ENCODE measurements at regions not wholly inside any gene's neighbourhood (a gene's known extent, or its start where the extent isn't known, plus 50 kb on each side); places are given as distances from the start of the nearest gene placed in this dataset.

- FAIRE-seq, result no peak
Observed at GRCh38 chr20:60518022-60518421, 559.8 kb downstream of the CDH26 start.

GRCh38 chr20:60525397-60525796 is 567.2 kb downstream of the CDH26 start:
- Histone ChIP-seq H3K9me3 (ENCODE audit: insufficient read depth, low read depth, low read length) (no peaks in the 10 kb centered on the region), H3K4me2 (ENCODE audit: low read length) (no peak overlapping the region), H3K27ac (ENCODE audit: low read depth, low read length) (no peak overlapping the region), H3K4me1 (ENCODE audit: insufficient read depth, low read length) (no peaks in the 10 kb centered on the region), H3K36me3 (ENCODE audit: insufficient read depth, low read length) (no peaks in the 10 kb centered on the region), H2AFZ (ENCODE audit: low read depth, low read length) (no peak overlapping the region), H4K20me1 (ENCODE audit: insufficient read depth, low read length) (no peaks in the 10 kb centered on the region), H3K27me3 (ENCODE audit: insufficient read depth, low read length) (no peaks in the 10 kb centered on the region), H3K79me2 (ENCODE audit: insufficient read depth, low read length) (no peaks in the 10 kb centered on the region), H3K4me3 (ENCODE audit: insufficient read depth, low read depth, low read length) (no peak overlapping the region), H3K9ac (ENCODE audit: low read length) (no peak overlapping the region)
- peaks cover 6% of the 10 kb centered on the region for H3K27me3 Mint-ChIP-seq (ENCODE audit: low read depth, unreplicated experiment)
- DNase-seq (ENCODE audit: low read depth), result no peak
- H3K4me1 Mint-ChIP-seq (ENCODE audit: low read depth, unreplicated experiment), result peaks cover 9% of the 10 kb centered on the region
- TF ChIP-seq EZH2 (IDR thresholded peaks at IDR 0.05; ENCODE audit: insufficient read depth, low read length) (no peak), CTCF (IDR thresholded peaks at IDR 0.05; ENCODE audit: insufficient read depth, low read depth, low read length) (no peak)
- no peak for FAIRE-seq
- no peak overlapping the region for H3K27ac Mint-ChIP-seq (ENCODE audit: unreplicated experiment)
- no peaks in the 10 kb centered on the region for H3K36me3 Mint-ChIP-seq (ENCODE audit: low read depth, unreplicated experiment)
- H3K9me3 Mint-ChIP-seq (ENCODE audit: unreplicated experiment), result peaks cover 2% of the 10 kb centered on the region
- H3K4me3 Mint-ChIP-seq (ENCODE audit: unreplicated experiment), result no peak overlapping the region

More at GRCh38 chr20:60518022-60518421, 559.8 kb downstream of the CDH26 start:
- peaks cover 8% of the 10 kb centered on the region for H3K4me1 Mint-ChIP-seq (ENCODE audit: low read depth, unreplicated experiment)
- H3K9me3 Mint-ChIP-seq (ENCODE audit: unreplicated experiment), result no peaks in the 10 kb centered on the region
- Histone ChIP-seq H3K4me1 (ENCODE audit: insufficient read depth, low read length) (no peaks in the 10 kb centered on the region), H3K9ac (ENCODE audit: low read length) (no peak overlapping the region), H3K27me3 (ENCODE audit: insufficient read depth, low read length) (no peaks in the 10 kb centered on the region), H3K27ac (ENCODE audit: low read depth, low read length) (no peak overlapping the region), H3K79me2 (ENCODE audit: insufficient read depth, low read length) (no peaks in the 10 kb centered on the region), H3K4me3 (ENCODE audit: insufficient read depth, low read depth, low read length) (no peak overlapping the region), H3K36me3 (ENCODE audit: insufficient read depth, low read length) (no peaks in the 10 kb centered on the region), H3K9me3 (ENCODE audit: insufficient read depth, low read depth, low read length) (no peaks in the 10 kb centered on the region), H4K20me1 (ENCODE audit: insufficient read depth, low read length) (no peaks in the 10 kb centered on the region), H2AFZ (ENCODE audit: low read depth, low read length) (no peak overlapping the region), H3K4me2 (ENCODE audit: low read length) (no peak overlapping the region)
- no peak for TF ChIP-seq EZH2 (IDR thresholded peaks at IDR 0.05; ENCODE audit: insufficient read depth, low read length)
- no peak for TF ChIP-seq CTCF (IDR thresholded peaks at IDR 0.05; ENCODE audit: insufficient read depth, low read depth, low read length)
- H3K36me3 Mint-ChIP-seq (ENCODE audit: low read depth, unreplicated experiment), result no peaks in the 10 kb centered on the region
- H3K27ac Mint-ChIP-seq (ENCODE audit: unreplicated experiment), result no peak overlapping the region
- H3K27me3 Mint-ChIP-seq (ENCODE audit: low read depth, unreplicated experiment), result no peaks in the 10 kb centered on the region
- DNase-seq (ENCODE audit: low read depth), result no peak
- H3K4me3 Mint-ChIP-seq (ENCODE audit: unreplicated experiment), result no peak overlapping the region

- no peaks in the 10 kb centered on the region for H3K79me2 ChIP-seq (ENCODE audit: insufficient read depth, low read length)
- Mint-ChIP-seq H3K4me3 (ENCODE audit: unreplicated experiment) (no peak overlapping the region), H3K27ac (ENCODE audit: unreplicated experiment) (no peak overlapping the region), H3K4me1 (ENCODE audit: low read depth, unreplicated experiment) (peaks cover 9% of the 10 kb centered on the region), H3K27me3 (ENCODE audit: low read depth, unreplicated experiment) (peaks cover 6% of the 10 kb centered on the region), H3K36me3 (ENCODE audit: low read depth, unreplicated experiment) (no peaks in the 10 kb centered on the region), H3K9me3 (ENCODE audit: unreplicated experiment) (peaks cover 2% of the 10 kb centered on the region)
- FAIRE-seq, result no peak
- H3K4me3 ChIP-seq (ENCODE audit: insufficient read depth, low read depth, low read length), result no peak overlapping the region
- H3K9ac ChIP-seq (ENCODE audit: low read length), result no peak overlapping the region
- H2AFZ ChIP-seq (ENCODE audit: low read depth, low read length), result no peak overlapping the region
- TF ChIP-seq EZH2 (IDR thresholded peaks at IDR 0.05; ENCODE audit: insufficient read depth, low read length), result no peak
- no peak for TF ChIP-seq CTCF (IDR thresholded peaks at IDR 0.05; ENCODE audit: insufficient read depth, low read depth, low read length)
- no peak for DNase-seq (ENCODE audit: low read depth)
- no peaks in the 10 kb centered on the region for H3K36me3 ChIP-seq (ENCODE audit: insufficient read depth, low read length)
- no peak overlapping the region for H3K4me2 ChIP-seq (ENCODE audit: low read length)
- H3K27me3 ChIP-seq (ENCODE audit: insufficient read depth, low read length), result no peaks in the 10 kb centered on the region
- no peaks in the 10 kb centered on the region for H3K4me1 ChIP-seq (ENCODE audit: insufficient read depth, low read length)
- no peaks in the 10 kb centered on the region for H3K9me3 ChIP-seq (ENCODE audit: insufficient read depth, low read depth, low read length)
- H3K27ac ChIP-seq (ENCODE audit: low read depth, low read length), result no peak overlapping the region
- no peaks in the 10 kb centered on the region for H4K20me1 ChIP-seq (ENCODE audit: insufficient read depth, low read length)
Observed at GRCh38 chr20:60527656-60528055, 569.4 kb downstream of the CDH26 start.

Data from astrocyte (in vitro differentiated cells and primary cell).